ENCODE measurements at regions not wholly inside any gene's neighbourhood (a gene's known extent, or its start where the extent isn't known, plus 50 kb on each side); places are given as distances from the start of the nearest gene placed in this dataset.

GRCh38 chr11:69563306-69563705, 77.7 kb upstream of the CCND1 start:
- no peak for DNase-seq
- ATAC-seq (ENCODE audit: insufficient read depth, low FRiP score), result no peak
- WGBS, 2 donors, result 95% methylated on average over 4 of the region's 4 CpGs
- Histone ChIP-seq H3K27ac (ENCODE audit: low read depth in 1 of 2, low read length in 1 of 2) (no peak overlapping the region), H3K27me3 (ENCODE audit: control insufficient read depth in 3 of 3, insufficient read depth in 3 of 3, low read length in 2 of 3) (no peaks in the 10 kb centered on the region), H3K9me3 (ENCODE audit: control insufficient read depth in 4 of 4, insufficient read depth in 3 of 4, low read length in 3 of 4) (peaks cover 0 to 6% (median 0%) of the 10 kb centered on the region in 4 donors), H3K4me3 (no peak overlapping the region), H3K4me1 (ENCODE audit: control insufficient read depth in 5 of 5, insufficient read depth in 5 of 5, low read length in 5 of 5) (peaks cover 0 to 6% (median 0%) of the 10 kb centered on the region in 5 donors), H3K36me3 (ENCODE audit: control insufficient read depth in 4 of 4, insufficient read depth in 4 of 4, low read length in 4 of 4) (no peaks in the 10 kb centered on the region), H3K9ac (ENCODE audit: insufficient read depth in 1 of 2, low read length in 2 of 2) (no peak overlapping the region)
- TF ChIP-seq CTCF (IDR thresholded peaks at IDR 0.05; ENCODE audit: control extremely low read depth, extremely low read depth), result no peak

GRCh38 chr11:69563946-69564775, 76.8 kb upstream of the CCND1 start:
- WGBS, 2 donors, result 82 to 83% methylated on average over 10 of the region's 10 CpGs
- DNase-seq (no peak), ATAC-seq (ENCODE audit: insufficient read depth, low FRiP score) (no peak)
- TF ChIP-seq CTCF (IDR thresholded peaks at IDR 0.05; ENCODE audit: control extremely low read depth, extremely low read depth), result no peak
- Histone ChIP-seq H3K4me1 (ENCODE audit: control insufficient read depth in 5 of 5, insufficient read depth in 5 of 5, low read length in 5 of 5) (peaks cover 0 to 6% (median 0%) of the 10 kb centered on the region in 5 donors), H3K27ac (ENCODE audit: low read depth in 1 of 2, low read length in 1 of 2) (no peak overlapping the region), H3K9ac (ENCODE audit: insufficient read depth in 1 of 2, low read length in 2 of 2) (no peak overlapping the region), H3K36me3 (ENCODE audit: control insufficient read depth in 4 of 4, insufficient read depth in 4 of 4, low read length in 4 of 4) (no peaks in the 10 kb centered on the region), H3K9me3 (ENCODE audit: control insufficient read depth in 4 of 4, insufficient read depth in 3 of 4, low read length in 3 of 4) (peaks cover 0 to 6% (median 0%) of the 10 kb centered on the region in 4 donors), H3K4me3 (no peak overlapping the region), H3K27me3 (ENCODE audit: control insufficient read depth in 3 of 3, insufficient read depth in 3 of 3, low read length in 2 of 3) (no peaks in the 10 kb centered on the region)

GRCh38 chr11:69566001-69566400, 75.0 kb upstream of the CCND1 start:
- DNase-seq (no peak), ATAC-seq (ENCODE audit: insufficient read depth, low FRiP score) (no peak)
- Histone ChIP-seq H3K4me3 (no peak overlapping the region), H3K9ac (ENCODE audit: insufficient read depth in 1 of 2, low read length in 2 of 2) (no peak overlapping the region), H3K27ac (ENCODE audit: low read depth in 1 of 2, low read length in 1 of 2) (no peak overlapping the region), H3K9me3 (ENCODE audit: control insufficient read depth in 4 of 4, insufficient read depth in 3 of 4, low read length in 3 of 4) (peaks cover 0 to 6% (median 0%) of the 10 kb centered on the region in 4 donors), H3K27me3 (ENCODE audit: control insufficient read depth in 3 of 3, insufficient read depth in 3 of 3, low read length in 2 of 3) (no peaks in the 10 kb centered on the region), H3K36me3 (ENCODE audit: control insufficient read depth in 4 of 4, insufficient read depth in 4 of 4, low read length in 4 of 4) (no peaks in the 10 kb centered on the region), H3K4me1 (ENCODE audit: control insufficient read depth in 5 of 5, insufficient read depth in 5 of 5, low read length in 5 of 5) (peaks cover 0 to 6% (median 0%) of the 10 kb centered on the region in 5 donors)
- no peak for TF ChIP-seq CTCF (IDR thresholded peaks at IDR 0.05; ENCODE audit: control extremely low read depth, extremely low read depth)
- 90 to 96% methylated on average over 3 of the region's 3 CpGs for WGBS, 2 donors
